MM.1S (cell line): ENCODE measurements at regions not wholly inside any gene's neighbourhood (a gene's known extent, or its start where the extent isn't known, plus 50 kb on each side); places are given as distances from the start of the nearest gene placed in this dataset.

Experiments
- DNase-seq: peaks from one replicate; pipeline ENCODE4 v3.0.0-alpha.2; 2015
- H2AFZ ChIP-seq: fragments of 300-600 bp; sonication (generic); 2 replicates; pipeline ENCODE4 v1.6.0; 2016; ENCODE audit warnings: antibody characterized with exemption, low read length
- H3F3A ChIP-seq: fragments of 300-600 bp; sonication (generic); 2 replicates; pipeline ENCODE4 v1.6.1; 2016; ENCODE audit warnings: mild to moderate bottlenecking, antibody characterized with exemption, low read length, moderate library complexity, mixed read lengths; ENCODE audit not compliant: insufficient read depth
- H3K27ac ChIP-seq: fragments of 300-600 bp; sonication (generic); 2 replicates; pipeline ENCODE4 v1.5.1; 2016; ENCODE audit warnings: mild to moderate bottlenecking, low read length
- H3K27me3 ChIP-seq: fragments of 300-600 bp; sonication (generic); replicated peaks from 2 replicates; pipeline ENCODE4 v1.6.0; 2016; ENCODE audit warnings: low read length; ENCODE audit not compliant: insufficient read depth
- H3K36me3 ChIP-seq: fragments of 300-600 bp; sonication (generic); replicated peaks from 2 replicates; pipeline ENCODE4 v1.6.1; 2016; ENCODE audit warnings: mild to moderate bottlenecking, low read length, mixed read lengths; ENCODE audit not compliant: insufficient read depth
- H3K4me1 ChIP-seq: fragments of 300-600 bp; sonication (generic); 2 replicates; pipeline ENCODE4 v1.6.1; 2016; ENCODE audit warnings: low read length, mixed read lengths
- H3K4me2 ChIP-seq: fragments of 300-600 bp; sonication (generic); 2 replicates; pipeline ENCODE4 v1.6.0; 2016; ENCODE audit warnings: low read depth, low read length
- H3K4me3 ChIP-seq: fragments of 300-600 bp; sonication (generic); 2 replicates; pipeline ENCODE4 v1.5.1; 2016; ENCODE audit warnings: low read length, mixed read lengths
- H3K79me2 ChIP-seq: fragments of 300-600 bp; sonication (generic); 2 replicates; pipeline ENCODE4 v1.6.1; 2016; ENCODE audit warnings: mixed run types, low read length, mixed read lengths
- H3K9ac ChIP-seq: fragments of 300-600 bp; sonication (generic); 2 replicates; pipeline ENCODE4 v1.6.1; 2016; ENCODE audit warnings: low read length, mixed read lengths
- H3K9me2 ChIP-seq: fragments of 300-600 bp; sonication (generic); replicated peaks from 2 replicates; pipeline ENCODE4 v1.6.1; 2016; ENCODE audit warnings: mild to moderate bottlenecking, low read length, mixed read lengths; ENCODE audit not compliant: insufficient read depth
- H3K9me3 ChIP-seq: fragments of 300-600 bp; sonication (generic); replicated peaks from 2 replicates; pipeline ENCODE4 v1.6.1; 2016; ENCODE audit warnings: mild to moderate bottlenecking, low read length, mixed read lengths; ENCODE audit not compliant: insufficient read depth
- H4K20me1 ChIP-seq: fragments of 300-600 bp; sonication (generic); 2 replicates; pipeline ENCODE4 v1.6.1; 2016; ENCODE audit warnings: mild to moderate bottlenecking, low read length, moderate library complexity, mixed read lengths; ENCODE audit not compliant: insufficient read depth
- EZH2 ChIP-seq: fragments of 300-600 bp; sonication (generic); optimal IDR thresholded peaks from 2 replicates; pipeline ENCODE3; 2017; ENCODE audit warnings: low read depth, mild to moderate bottlenecking, antibody characterized with exemption, low read length, mixed read lengths
- EZH2phosphoT487 ChIP-seq: fragments of 300-600 bp; sonication (generic); IDR thresholded peaks from 2 replicates; pipeline ENCODE4 v1.6.1; 2018; ENCODE audit warnings: antibody characterized with exemption, low read length
- TF ChIP-seq, protein P1 (sequence below): fragments of 300-600 bp; sonication (generic); IDR thresholded peaks from 2 replicates; pipeline ENCODE4 v1.5.1; 2016; ENCODE audit warnings: antibody characterized with exemption, low read length, mixed read lengths

DNA sequence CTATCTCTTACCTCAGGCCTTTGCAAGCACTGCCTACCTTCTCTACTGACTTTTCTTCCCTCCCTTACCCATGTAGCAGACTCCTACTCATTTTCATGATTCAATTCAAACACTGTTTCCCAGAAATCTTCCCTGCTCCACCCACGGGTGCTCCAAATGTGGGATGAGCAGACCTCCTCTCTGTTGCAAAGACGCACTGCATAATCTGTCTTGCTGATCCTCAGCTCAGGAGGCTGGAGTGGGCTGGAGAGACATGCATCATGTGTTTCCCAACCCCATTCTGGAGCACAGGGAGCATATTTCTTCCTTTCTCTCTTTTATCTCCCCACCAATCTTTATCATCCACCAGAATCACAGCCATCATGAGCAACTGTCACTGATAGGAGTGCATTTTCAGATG, 459.9 kb upstream of the NFIA start:
- Histone ChIP-seq H2AFZ (no peak overlapping the region), H3K27ac (no peak overlapping the region), H3F3A (no peaks in the 10 kb centered on the region), H3K79me2 (no peaks in the 10 kb centered on the region), H3K4me2 (no peak overlapping the region), H3K4me3 (no peak overlapping the region), H3K9me3 (no peaks in the 10 kb centered on the region), H4K20me1 (no peaks in the 10 kb centered on the region), H3K27me3 (no peaks in the 10 kb centered on the region), H3K36me3 (no peaks in the 10 kb centered on the region), H3K9ac (no peak overlapping the region), H3K4me1 (no peaks in the 10 kb centered on the region), H3K9me2 (no peaks in the 10 kb centered on the region)
- TF ChIP-seq EZH2 (no peak), EZH2phosphoT487 (no peak)
- TF ChIP-seq, protein P1, sequence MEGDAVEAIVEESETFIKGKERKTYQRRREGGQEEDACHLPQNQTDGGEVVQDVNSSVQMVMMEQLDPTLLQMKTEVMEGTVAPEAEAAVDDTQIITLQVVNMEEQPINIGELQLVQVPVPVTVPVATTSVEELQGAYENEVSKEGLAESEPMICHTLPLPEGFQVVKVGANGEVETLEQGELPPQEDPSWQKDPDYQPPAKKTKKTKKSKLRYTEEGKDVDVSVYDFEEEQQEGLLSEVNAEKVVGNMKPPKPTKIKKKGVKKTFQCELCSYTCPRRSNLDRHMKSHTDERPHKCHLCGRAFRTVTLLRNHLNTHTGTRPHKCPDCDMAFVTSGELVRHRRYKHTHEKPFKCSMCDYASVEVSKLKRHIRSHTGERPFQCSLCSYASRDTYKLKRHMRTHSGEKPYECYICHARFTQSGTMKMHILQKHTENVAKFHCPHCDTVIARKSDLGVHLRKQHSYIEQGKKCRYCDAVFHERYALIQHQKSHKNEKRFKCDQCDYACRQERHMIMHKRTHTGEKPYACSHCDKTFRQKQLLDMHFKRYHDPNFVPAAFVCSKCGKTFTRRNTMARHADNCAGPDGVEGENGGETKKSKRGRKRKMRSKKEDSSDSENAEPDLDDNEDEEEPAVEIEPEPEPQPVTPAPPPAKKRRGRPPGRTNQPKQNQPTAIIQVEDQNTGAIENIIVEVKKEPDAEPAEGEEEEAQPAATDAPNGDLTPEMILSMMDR = no peak
- DNase-seq = no peak

DNA sequence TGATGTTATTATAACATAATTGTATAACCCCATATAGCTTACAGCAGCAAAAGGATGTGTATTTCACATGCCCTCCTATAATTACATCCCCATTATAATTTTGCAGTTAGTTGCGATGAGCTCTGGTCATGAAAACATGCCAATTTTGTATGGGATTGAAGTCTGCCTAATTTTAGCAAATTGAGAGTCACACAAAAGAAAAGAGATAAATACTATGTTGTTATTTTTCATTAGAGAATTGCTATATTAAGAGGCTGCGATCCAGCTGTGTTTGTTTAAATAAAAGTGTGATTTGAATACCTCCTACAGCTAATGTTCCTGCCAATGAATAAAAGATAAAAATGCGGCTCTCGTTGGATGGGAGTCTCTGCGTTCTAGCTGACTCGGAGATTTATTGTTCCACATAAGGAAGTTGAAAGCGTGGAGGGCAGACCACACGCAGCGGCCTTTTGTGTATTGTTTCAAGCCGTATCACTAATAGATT, 461.0 kb upstream of the NFIA start:
- Histone ChIP-seq H3K9me3 (no peaks in the 10 kb centered on the region), H3F3A (no peaks in the 10 kb centered on the region), H3K4me3 (no peak overlapping the region), H3K79me2 (no peaks in the 10 kb centered on the region), H3K27ac (no peak overlapping the region), H4K20me1 (no peaks in the 10 kb centered on the region), H3K9ac (no peak overlapping the region), H3K27me3 (no peaks in the 10 kb centered on the region), H3K4me1 (no peaks in the 10 kb centered on the region), H2AFZ (no peak overlapping the region), H3K36me3 (no peaks in the 10 kb centered on the region), H3K4me2 (no peak overlapping the region), H3K9me2 (no peaks in the 10 kb centered on the region)
- no peak for DNase-seq
- TF ChIP-seq, protein P1 = no peak
- TF ChIP-seq EZH2 (no peak), EZH2phosphoT487 (no peak)

DNA sequence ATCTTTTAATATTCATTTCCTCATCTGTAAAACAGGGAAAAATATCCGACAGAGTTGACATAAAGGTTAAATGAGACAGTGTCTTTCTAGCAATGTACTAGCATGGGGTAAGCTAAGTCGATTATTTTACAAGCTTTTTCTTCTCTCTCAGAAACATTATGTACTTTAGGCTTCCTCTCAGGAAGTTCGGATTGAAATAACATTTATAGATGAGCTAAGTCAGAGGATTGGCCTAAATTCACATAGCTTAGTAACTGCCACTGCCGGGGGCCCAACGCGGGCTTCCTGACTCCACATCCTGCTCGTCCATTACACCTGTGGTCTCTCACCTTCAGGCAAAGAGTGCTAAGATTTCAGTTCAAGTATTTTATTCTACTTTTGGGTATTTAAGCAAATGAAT, 462.3 kb upstream of the NFIA start:
- Histone ChIP-seq H3K4me2 (no peak overlapping the region), H2AFZ (no peak overlapping the region), H3K9me2 (no peaks in the 10 kb centered on the region), H3K4me3 (no peak overlapping the region), H3K27ac (no peak overlapping the region), H3K9me3 (no peaks in the 10 kb centered on the region), H3K9ac (no peak overlapping the region), H3K27me3 (no peaks in the 10 kb centered on the region), H3K4me1 (no peaks in the 10 kb centered on the region), H3K79me2 (no peaks in the 10 kb centered on the region), H3K36me3 (no peaks in the 10 kb centered on the region), H4K20me1 (no peaks in the 10 kb centered on the region), H3F3A (no peaks in the 10 kb centered on the region)
- no peak for DNase-seq
- TF ChIP-seq EZH2phosphoT487 (no peak), EZH2 (no peak)
- TF ChIP-seq, protein P1 = no peak
